Activated CD8-positive, alpha-beta T cell treated with anti-CD3 and anti-CD28 coated beads, Interleukin-2, amount 10 ng/mL, durations not matched to agents 7 days and 5 days (primary cell): ENCODE measurements at regions not wholly inside any gene's neighbourhood (a gene's known extent, or its start where the extent isn't known, plus 50 kb on each side); places are given as distances from the start of the nearest gene placed in this dataset.

Experiments
- ATAC-seq: fragments of 150-1000 bp; cut with Tn5 transposase; one replicate; pipeline ENCODE4 v1.10.0; 2021; ENCODE audit warnings: moderate library complexity
- CTCF ChIA-PET: fragments of 350-600 bp; sonication (Branson Sonifier 250); formaldehyde crosslinking; loops from one replicate; lab custom pipeline; 2021; ENCODE audit warnings: antibody characterized with exemption; lab: Charles Lee
- POLR2A ChIA-PET: fragments of 350-600 bp; sonication (Branson Sonifier 250); formaldehyde crosslinking; loops from one replicate; lab custom pipeline; 2021; ENCODE audit warnings: antibody characterized with exemption; lab: Charles Lee
- DNase-seq: peaks from one replicate; pipeline ENCODE4 v3.0.0-alpha.2; 2020
- H3K27ac Mint-ChIP-seq: one replicate; pipeline ENCODE4 v1.8.0; 2021; ENCODE audit warnings: mild to moderate bottlenecking, mixed read lengths
- H3K27me3 Mint-ChIP-seq: one replicate; pipeline ENCODE4 v1.8.0; 2021; ENCODE audit warnings: low read depth, mixed read lengths
- H3K36me3 Mint-ChIP-seq: one replicate; pipeline ENCODE4 v1.8.0; 2021; ENCODE audit warnings: low read depth, mixed read lengths
- H3K4me1 Mint-ChIP-seq: one replicate; pipeline ENCODE4 v1.8.0; 2021; ENCODE audit warnings: low read depth, mixed read lengths
- H3K4me3 Mint-ChIP-seq: one replicate; pipeline ENCODE4 v1.8.0; 2021; ENCODE audit warnings: mild to moderate bottlenecking, mixed read lengths
- H3K9me3 Mint-ChIP-seq: one replicate; pipeline ENCODE4 v1.8.0; 2022; ENCODE audit warnings: mixed read lengths; ENCODE audit not compliant: insufficient read depth

- Mint-ChIP-seq H3K9me3 (no peaks in the 10 kb centered on the region), H3K4me3 (no peak overlapping the region), H3K36me3 (no peaks in the 10 kb centered on the region), H3K27ac (no peak overlapping the region), H3K4me1 (no peaks in the 10 kb centered on the region), H3K27me3 (no peaks in the 10 kb centered on the region)
- CTCF ChIA-PET: no interaction called here
- POLR2A ChIA-PET: no interaction called here
- ATAC-seq: no peak
- no peak for DNase-seq
These were observed 552.7 kb upstream of the TENM3 start for GRCh38 chr4:181690498-181690897.

- CTCF ChIA-PET: no interaction called here
- no peak overlapping the region for H3K4me3 Mint-ChIP-seq
- H3K27me3 Mint-ChIP-seq: no peaks in the 10 kb centered on the region
These were observed 550.2 kb upstream of the TENM3 start for GRCh38 chr4:181692965-181693364.

GRCh38 chr4:181693517-181693916 is 549.7 kb upstream of the TENM3 start:
- ATAC-seq (no peak), DNase-seq (no peak)
- Mint-ChIP-seq H3K36me3 (no peaks in the 10 kb centered on the region), H3K4me3 (no peak overlapping the region), H3K27ac (no peak overlapping the region), H3K9me3 (no peaks in the 10 kb centered on the region), H3K4me1 (no peaks in the 10 kb centered on the region), H3K27me3 (no peaks in the 10 kb centered on the region)
- ChIA-PET CTCF (no interaction called here), POLR2A (no interaction called here)

More at GRCh38 chr4:181692965-181693364, 550.2 kb upstream of the TENM3 start:
- DNase-seq (no peak), ATAC-seq (no peak)
- no peak overlapping the region for H3K27ac Mint-ChIP-seq
- no peaks in the 10 kb centered on the region for H3K4me1 Mint-ChIP-seq
- POLR2A ChIA-PET: no interaction called here
- H3K36me3 Mint-ChIP-seq: no peaks in the 10 kb centered on the region
- H3K9me3 Mint-ChIP-seq: no peaks in the 10 kb centered on the region

GRCh38 chr4:181698221-181698620 is 545.0 kb upstream of the TENM3 start:
- H3K27ac Mint-ChIP-seq: no peak overlapping the region
- no peaks in the 10 kb centered on the region for H3K27me3 Mint-ChIP-seq
- no peaks in the 10 kb centered on the region for H3K9me3 Mint-ChIP-seq
- H3K36me3 Mint-ChIP-seq: no peaks in the 10 kb centered on the region
- H3K4me1 Mint-ChIP-seq: no peaks in the 10 kb centered on the region
- ChIA-PET CTCF (no interaction called here), POLR2A (no interaction called here)
- no peak overlapping the region for H3K4me3 Mint-ChIP-seq
- ATAC-seq (no peak), DNase-seq (no peak)

GRCh38 chr4:181701214-181701613 is 542.0 kb upstream of the TENM3 start:
- POLR2A ChIA-PET: no interaction called here

GRCh38 chr4:181701894-181702293 is 541.3 kb upstream of the TENM3 start:
- no peak for ATAC-seq
- ChIA-PET POLR2A (no interaction called here), CTCF (no interaction called here)
- H3K4me1 Mint-ChIP-seq: no peaks in the 10 kb centered on the region
- no peaks in the 10 kb centered on the region for H3K27me3 Mint-ChIP-seq
- no peaks in the 10 kb centered on the region for H3K9me3 Mint-ChIP-seq
- DNase-seq: no peak
- no peaks in the 10 kb centered on the region for H3K36me3 Mint-ChIP-seq
- H3K27ac Mint-ChIP-seq: no peak overlapping the region
- no peak overlapping the region for H3K4me3 Mint-ChIP-seq

More at GRCh38 chr4:181701214-181701613, 542.0 kb upstream of the TENM3 start:
- no peak for ATAC-seq
- CTCF ChIA-PET: no interaction called here
- no peak overlapping the region for H3K4me3 Mint-ChIP-seq
- no peaks in the 10 kb centered on the region for H3K27me3 Mint-ChIP-seq
- no peaks in the 10 kb centered on the region for H3K4me1 Mint-ChIP-seq
- no peak for DNase-seq
- H3K9me3 Mint-ChIP-seq: no peaks in the 10 kb centered on the region
- H3K36me3 Mint-ChIP-seq: no peaks in the 10 kb centered on the region
- H3K27ac Mint-ChIP-seq: no peak overlapping the region

GRCh38 chr4:181702864-181703495 is 540.2 kb upstream of the TENM3 start:
- H3K36me3 Mint-ChIP-seq: no peaks in the 10 kb centered on the region

GRCh38 chr4:181710143-181710542 is 533.1 kb upstream of the TENM3 start:
- ATAC-seq (no peak), DNase-seq (no peak)
- Mint-ChIP-seq H3K36me3 (no peaks in the 10 kb centered on the region), H3K4me1 (no peaks in the 10 kb centered on the region), H3K9me3 (peaks cover 15% of the 10 kb centered on the region), H3K27ac (no peak overlapping the region), H3K27me3 (no peaks in the 10 kb centered on the region), H3K4me3 (no peak overlapping the region)
- POLR2A ChIA-PET: no interaction called here
- CTCF ChIA-PET: no interaction called here

More at GRCh38 chr4:181702864-181703495, 540.2 kb upstream of the TENM3 start:
- CTCF ChIA-PET: no interaction called here
- H3K27ac Mint-ChIP-seq: no peak overlapping the region
- POLR2A ChIA-PET: no interaction called here
- ATAC-seq (no peak), DNase-seq (no peak)
- no peaks in the 10 kb centered on the region for H3K4me1 Mint-ChIP-seq
- H3K27me3 Mint-ChIP-seq: no peaks in the 10 kb centered on the region
- H3K9me3 Mint-ChIP-seq: no peaks in the 10 kb centered on the region
- H3K4me3 Mint-ChIP-seq: no peak overlapping the region

- Mint-ChIP-seq H3K4me1 (no peaks in the 10 kb centered on the region), H3K4me3 (no peak overlapping the region), H3K27ac (no peak overlapping the region), H3K9me3 (peaks cover 15% of the 10 kb centered on the region), H3K27me3 (no peaks in the 10 kb centered on the region), H3K36me3 (no peaks in the 10 kb centered on the region)
- CTCF ChIA-PET: no interaction called here
- POLR2A ChIA-PET: no interaction called here
- no peak for DNase-seq
- no peak for ATAC-seq
These were observed 531.8 kb upstream of the TENM3 start for GRCh38 chr4:181711387-181711786.

GRCh38 chr4:181728305-181728966 is 514.8 kb upstream of the TENM3 start:
- CTCF ChIA-PET: no interaction called here
- Mint-ChIP-seq H3K27ac (no peak overlapping the region), H3K27me3 (no peaks in the 10 kb centered on the region), H3K4me3 (no peak overlapping the region), H3K4me1 (no peaks in the 10 kb centered on the region), H3K9me3 (peaks cover 13% of the 10 kb centered on the region), H3K36me3 (no peaks in the 10 kb centered on the region)
- no peak for ATAC-seq
- DNase-seq: no peak
- POLR2A ChIA-PET: no interaction called here

GRCh38 chr4:181731900-181732299 is 511.3 kb upstream of the TENM3 start:
- Mint-ChIP-seq H3K4me1 (no peaks in the 10 kb centered on the region), H3K27me3 (no peaks in the 10 kb centered on the region), H3K27ac (no peak overlapping the region), H3K36me3 (no peaks in the 10 kb centered on the region), H3K4me3 (no peak overlapping the region), H3K9me3 (peaks cover 6% of the 10 kb centered on the region)
- ATAC-seq (no peak), DNase-seq (no peak)
- ChIA-PET POLR2A (no interaction called here), CTCF (no interaction called here)

GRCh38 chr4:181737744-181738143 is 505.5 kb upstream of the TENM3 start:
- ChIA-PET CTCF (no interaction called here), POLR2A (no interaction called here)
- H3K36me3 Mint-ChIP-seq: no peaks in the 10 kb centered on the region
- no peaks in the 10 kb centered on the region for H3K4me1 Mint-ChIP-seq
- no peak overlapping the region for H3K27ac Mint-ChIP-seq
- ATAC-seq: no peak
- H3K27me3 Mint-ChIP-seq: no peaks in the 10 kb centered on the region
- H3K4me3 Mint-ChIP-seq: no peak overlapping the region
- no peaks in the 10 kb centered on the region for H3K9me3 Mint-ChIP-seq
- DNase-seq: no peak
